ENCODE measurements at regions not wholly inside any gene's neighbourhood (a gene's known extent, or its start where the extent isn't known, plus 50 kb on each side); places are given as distances from the start of the nearest gene placed in this dataset.
"Not testable (repeated sequence)": the region's sequence is repeated elsewhere in the genome, so short reads cannot be mapped to it uniquely, and the experiment has no call there.

DNA sequence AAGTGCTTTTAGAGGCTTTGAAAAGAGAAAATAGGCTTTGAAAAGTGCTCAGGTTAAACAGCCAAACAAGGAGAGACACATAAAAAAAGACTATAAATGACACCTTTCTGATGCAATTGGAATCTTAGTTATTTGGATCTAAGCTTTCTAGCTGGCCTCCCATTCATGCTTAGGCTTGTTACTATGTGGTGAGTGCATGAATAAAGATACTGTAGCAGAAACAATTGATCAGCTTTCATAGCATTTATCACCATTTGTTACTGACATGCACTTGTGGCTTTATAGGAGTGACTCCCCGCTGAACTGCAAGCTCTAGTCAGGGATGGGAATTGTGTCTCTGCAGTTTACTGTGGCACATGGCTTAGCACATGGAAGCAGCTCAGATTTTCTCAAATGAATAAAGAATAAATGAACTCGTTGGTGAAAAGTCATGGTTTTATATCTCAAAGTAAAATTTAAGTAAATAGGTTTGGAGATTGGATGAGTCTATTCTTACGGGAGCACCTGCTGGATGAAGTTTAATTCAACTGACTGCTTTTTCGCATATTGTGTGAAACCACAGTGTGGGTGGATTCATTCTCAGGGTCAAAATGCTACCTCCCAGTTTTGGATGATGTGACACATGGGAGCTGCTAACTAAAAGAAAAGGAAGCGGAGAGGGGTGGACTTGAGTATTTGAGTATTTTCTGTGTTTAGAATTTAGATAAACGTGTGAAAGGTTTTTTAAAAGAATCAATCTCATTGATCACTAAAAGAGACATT lies 91.1 kb upstream of the NOL4 start:
- Histone ChIP-seq H3K36me3 (ENCODE audit: control insufficient read depth in 3 of 3, insufficient read depth in 3 of 3, low read length in 3 of 3) (no peaks in the 10 kb centered on the region), H3K27me3 (ENCODE audit: control insufficient read depth in 3 of 3, insufficient read depth in 3 of 3, low read length in 3 of 3) (no peaks in the 10 kb centered on the region), H3K4me1 (ENCODE audit: control insufficient read depth in 3 of 3, insufficient read depth in 3 of 3, low read length in 3 of 3) (no peaks in the 10 kb centered on the region), H3K9ac (ENCODE audit: low read depth in 1 of 3, low read length in 3 of 3) (no peak overlapping the region), H3K9me3 (ENCODE audit: control insufficient read depth in 3 of 3, low read length in 3 of 3) (no peaks in the 10 kb centered on the region), H3K27ac (ENCODE audit: low read depth, low read length) (no peak overlapping the region), H3K4me3 (ENCODE audit: low read length in 3 of 3) (no peak overlapping the region)

GRCh38 chr18:34320267-34320666 lies 95.6 kb upstream of the NOL4 start:
- no peaks in the 10 kb centered on the region for H3K27me3 ChIP-seq (ENCODE audit: control insufficient read depth in 3 of 3, insufficient read depth in 3 of 3, low read length in 3 of 3)
- H3K36me3 ChIP-seq (ENCODE audit: control insufficient read depth in 3 of 3, insufficient read depth in 3 of 3, low read length in 3 of 3): no peaks in the 10 kb centered on the region
- H3K4me1 ChIP-seq (ENCODE audit: control insufficient read depth in 3 of 3, insufficient read depth in 3 of 3, low read length in 3 of 3): no peaks in the 10 kb centered on the region
- no peak overlapping the region for H3K27ac ChIP-seq (ENCODE audit: low read depth, low read length)
- no peaks in the 10 kb centered on the region for H3K9me3 ChIP-seq (ENCODE audit: control insufficient read depth in 3 of 3, low read length in 3 of 3)
- no peak overlapping the region for H3K9ac ChIP-seq (ENCODE audit: low read depth in 1 of 3, low read length in 3 of 3)
- no peak overlapping the region for H3K4me3 ChIP-seq (ENCODE audit: low read length in 3 of 3)

- Histone ChIP-seq H3K4me3 (ENCODE audit: low read length in 3 of 3) (no peak overlapping the region), H3K4me1 (ENCODE audit: control insufficient read depth in 3 of 3, insufficient read depth in 3 of 3, low read length in 3 of 3) (no peaks in the 10 kb centered on the region), H3K27ac (ENCODE audit: low read depth, low read length) (no peak overlapping the region), H3K27me3 (ENCODE audit: control insufficient read depth in 3 of 3, insufficient read depth in 3 of 3, low read length in 3 of 3) (no peaks in the 10 kb centered on the region), H3K36me3 (ENCODE audit: control insufficient read depth in 3 of 3, insufficient read depth in 3 of 3, low read length in 3 of 3) (no peaks in the 10 kb centered on the region), H3K9ac (ENCODE audit: low read depth in 1 of 3, low read length in 3 of 3) (no peak overlapping the region), H3K9me3 (ENCODE audit: control insufficient read depth in 3 of 3, low read length in 3 of 3) (no peaks in the 10 kb centered on the region)
Measured at GRCh38 chr18:34321066-34321465, 96.4 kb upstream of the NOL4 start.

DNA sequence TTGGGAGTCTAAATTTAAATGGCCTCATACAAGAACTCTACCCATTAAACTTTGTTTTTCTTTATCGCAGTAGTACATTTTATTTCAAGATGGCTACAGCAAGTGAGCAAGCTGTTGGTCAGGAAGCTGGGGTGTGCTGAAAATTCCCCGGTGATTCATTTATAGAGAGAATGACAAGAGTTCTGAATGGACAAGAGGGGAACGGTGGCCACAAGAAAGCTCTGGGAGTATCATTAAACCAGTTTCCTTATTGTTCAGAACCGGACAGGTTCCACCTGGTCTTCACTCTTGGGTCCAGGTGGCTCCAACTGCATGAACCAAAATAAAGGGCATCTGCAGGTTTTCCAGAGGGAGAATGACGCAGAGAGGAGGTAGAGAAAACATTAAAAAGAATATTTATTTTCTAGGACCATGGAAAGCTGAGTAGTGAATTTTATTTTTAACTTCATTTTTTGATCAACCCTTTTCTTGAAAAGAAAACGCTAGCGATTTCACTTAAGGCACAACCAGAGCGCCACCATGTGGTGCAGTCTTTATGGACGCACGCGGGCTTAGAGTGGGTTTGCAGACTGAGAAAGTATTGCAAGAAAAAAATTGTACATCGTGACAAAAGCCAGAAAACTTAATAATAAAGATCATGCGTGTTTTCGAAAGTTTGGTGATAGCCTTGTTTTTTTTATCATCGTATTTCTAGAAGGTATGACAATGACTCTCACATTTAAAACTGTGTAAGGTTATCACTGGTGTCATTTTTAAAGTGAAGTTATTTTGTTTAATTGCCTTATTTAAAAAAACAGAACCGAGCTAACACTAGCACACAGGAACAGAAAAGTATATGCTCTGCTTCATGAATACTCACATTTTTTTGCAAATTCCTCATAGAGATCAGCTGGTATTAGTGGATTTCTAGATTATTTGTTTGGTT lies 97.9 kb upstream of the NOL4 start:
- Histone ChIP-seq H3K9me3 (ENCODE audit: control insufficient read depth in 3 of 3, low read length in 3 of 3) (no peaks in the 10 kb centered on the region), H3K27me3 (ENCODE audit: control insufficient read depth in 3 of 3, insufficient read depth in 3 of 3, low read length in 3 of 3) (no peaks in the 10 kb centered on the region), H3K36me3 (ENCODE audit: control insufficient read depth in 3 of 3, insufficient read depth in 3 of 3, low read length in 3 of 3) (no peaks in the 10 kb centered on the region), H3K9ac (ENCODE audit: low read depth in 1 of 3, low read length in 3 of 3) (no peak overlapping the region), H3K4me1 (ENCODE audit: control insufficient read depth in 3 of 3, insufficient read depth in 3 of 3, low read length in 3 of 3) (no peaks in the 10 kb centered on the region), H3K27ac (ENCODE audit: low read depth, low read length) (no peak overlapping the region), H3K4me3 (ENCODE audit: low read length in 3 of 3) (no peak overlapping the region)

GRCh38 chr18:34329840-34330239 lies 105.1 kb upstream of the NOL4 start:
- H3K27ac ChIP-seq (ENCODE audit: low read depth, low read length): no peak overlapping the region
- H3K4me1 ChIP-seq (ENCODE audit: control insufficient read depth in 3 of 3, insufficient read depth in 3 of 3, low read length in 3 of 3): no peaks in the 10 kb centered on the region
- no peaks in the 10 kb centered on the region for H3K36me3 ChIP-seq (ENCODE audit: control insufficient read depth in 3 of 3, insufficient read depth in 3 of 3, low read length in 3 of 3)
- H3K27me3 ChIP-seq (ENCODE audit: control insufficient read depth in 3 of 3, insufficient read depth in 3 of 3, low read length in 3 of 3): no peaks in the 10 kb centered on the region
- H3K9me3 ChIP-seq (ENCODE audit: control insufficient read depth in 3 of 3, low read length in 3 of 3): no peaks in the 10 kb centered on the region
- H3K4me3 ChIP-seq (ENCODE audit: low read length in 3 of 3): no peak overlapping the region
- H3K9ac ChIP-seq (ENCODE audit: low read depth in 1 of 3, low read length in 3 of 3): no peak overlapping the region

DNA sequence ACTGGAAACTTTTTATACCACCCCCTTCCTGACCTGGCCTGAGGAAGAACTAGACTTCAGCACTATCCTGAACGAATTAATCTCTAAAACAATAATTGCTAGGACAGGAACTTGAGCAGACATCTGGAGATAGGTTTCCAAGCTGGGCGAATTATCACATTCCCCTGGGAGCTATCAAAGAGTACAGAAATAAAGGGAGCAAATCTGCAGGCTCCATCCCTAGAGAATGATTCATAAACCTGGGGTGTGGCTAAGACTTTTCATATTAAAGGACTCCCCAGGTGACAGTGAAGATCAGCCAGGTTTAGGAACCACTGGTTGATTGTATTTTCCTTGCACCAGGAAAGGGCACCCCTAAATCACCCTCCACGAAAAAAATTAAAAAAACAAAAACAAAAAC lies 105.6 kb upstream of the NOL4 start:
- H3K4me3 ChIP-seq (ENCODE audit: low read length in 3 of 3): no peak overlapping the region
- H3K9me3 ChIP-seq (ENCODE audit: control insufficient read depth in 3 of 3, low read length in 3 of 3): no peaks in the 10 kb centered on the region
- H3K27me3 ChIP-seq (ENCODE audit: control insufficient read depth in 3 of 3, insufficient read depth in 3 of 3, low read length in 3 of 3): no peaks in the 10 kb centered on the region
- no peaks in the 10 kb centered on the region for H3K36me3 ChIP-seq (ENCODE audit: control insufficient read depth in 3 of 3, insufficient read depth in 3 of 3, low read length in 3 of 3)
- H3K27ac ChIP-seq (ENCODE audit: low read depth, low read length): no peak overlapping the region
- no peaks in the 10 kb centered on the region for H3K4me1 ChIP-seq (ENCODE audit: control insufficient read depth in 3 of 3, insufficient read depth in 3 of 3, low read length in 3 of 3)
- H3K9ac ChIP-seq (ENCODE audit: low read depth in 1 of 3, low read length in 3 of 3): no peak overlapping the region

DNA sequence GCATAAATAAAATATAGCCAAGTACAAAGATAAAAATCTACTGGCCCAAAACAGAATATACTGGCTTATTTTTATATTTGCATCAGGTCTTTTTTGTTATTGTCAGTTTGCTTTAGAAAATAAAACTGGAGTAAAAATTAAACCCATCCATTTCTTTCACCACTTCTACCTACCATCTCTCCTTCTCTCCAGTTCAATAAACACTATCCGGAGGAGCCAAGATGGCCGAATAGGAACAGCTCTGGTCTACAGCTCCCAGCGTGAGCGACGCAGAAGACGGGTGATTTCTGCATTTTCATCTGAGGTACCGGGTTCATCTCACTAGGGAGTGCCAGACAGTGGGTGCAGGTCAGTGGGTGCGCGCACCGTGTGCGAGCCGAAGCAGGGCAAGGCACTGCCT lies 106.2 kb upstream of the NOL4 start:
- not testable (repeated sequence) for H3K9ac ChIP-seq (ENCODE audit: low read depth in 1 of 3, low read length in 3 of 3); H3K4me1 ChIP-seq (ENCODE audit: control insufficient read depth in 3 of 3, insufficient read depth in 3 of 3, low read length in 3 of 3); H3K4me3 ChIP-seq (ENCODE audit: low read length in 3 of 3); H3K27ac ChIP-seq (ENCODE audit: low read depth, low read length); H3K27me3 ChIP-seq (ENCODE audit: control insufficient read depth in 3 of 3, insufficient read depth in 3 of 3, low read length in 3 of 3); H3K36me3 ChIP-seq (ENCODE audit: control insufficient read depth in 3 of 3, insufficient read depth in 3 of 3, low read length in 3 of 3); H3K9me3 ChIP-seq (ENCODE audit: control insufficient read depth in 3 of 3, low read length in 3 of 3)

GRCh38 chr18:34331343-34331742 lies 106.6 kb upstream of the NOL4 start:
- H3K9ac ChIP-seq (ENCODE audit: low read depth in 1 of 3, low read length in 3 of 3); H3K4me1 ChIP-seq (ENCODE audit: control insufficient read depth in 3 of 3, insufficient read depth in 3 of 3, low read length in 3 of 3); H3K36me3 ChIP-seq (ENCODE audit: control insufficient read depth in 3 of 3, insufficient read depth in 3 of 3, low read length in 3 of 3); H3K27me3 ChIP-seq (ENCODE audit: control insufficient read depth in 3 of 3, insufficient read depth in 3 of 3, low read length in 3 of 3); H3K9me3 ChIP-seq (ENCODE audit: control insufficient read depth in 3 of 3, low read length in 3 of 3); H3K27ac ChIP-seq (ENCODE audit: low read depth, low read length); H3K4me3 ChIP-seq (ENCODE audit: low read length in 3 of 3): not testable (repeated sequence)

- no peaks in the 10 kb centered on the region for H3K27me3 ChIP-seq (ENCODE audit: control insufficient read depth in 3 of 3, insufficient read depth in 3 of 3, low read length in 3 of 3)
- H3K9ac ChIP-seq (ENCODE audit: low read depth in 1 of 3, low read length in 3 of 3): no peak overlapping the region
- no peaks in the 10 kb centered on the region for H3K4me1 ChIP-seq (ENCODE audit: control insufficient read depth in 3 of 3, insufficient read depth in 3 of 3, low read length in 3 of 3)
- H3K9me3 ChIP-seq (ENCODE audit: control insufficient read depth in 3 of 3, low read length in 3 of 3): no peaks in the 10 kb centered on the region
- no peaks in the 10 kb centered on the region for H3K36me3 ChIP-seq (ENCODE audit: control insufficient read depth in 3 of 3, insufficient read depth in 3 of 3, low read length in 3 of 3)
- H3K27ac ChIP-seq (ENCODE audit: low read depth, low read length): no peak overlapping the region
- no peak overlapping the region for H3K4me3 ChIP-seq (ENCODE audit: low read length in 3 of 3)
Measured at GRCh38 chr18:34339155-34339554, 114.4 kb upstream of the NOL4 start.

DNA sequence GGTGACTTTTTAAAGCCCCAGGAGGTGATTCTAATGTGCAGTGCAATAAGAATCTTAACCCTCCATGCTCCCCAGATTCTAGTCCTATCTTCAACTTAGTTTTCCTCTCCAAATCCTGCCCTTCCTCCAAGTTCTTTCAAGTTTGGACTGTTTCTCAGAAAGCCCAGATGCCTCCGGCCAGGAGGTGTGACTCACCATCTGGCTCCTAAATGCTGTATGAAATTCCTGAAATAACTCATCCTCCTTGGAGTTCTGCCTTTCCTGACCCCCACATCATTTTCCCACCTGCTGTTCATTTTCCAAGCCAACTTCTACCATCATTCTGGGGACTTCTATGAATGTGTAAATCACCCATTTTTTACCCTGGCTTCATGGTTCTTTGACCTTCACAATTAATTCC lies 118.2 kb upstream of the NOL4 start:
- H3K27me3 ChIP-seq (ENCODE audit: control insufficient read depth in 3 of 3, insufficient read depth in 3 of 3, low read length in 3 of 3): no peaks in the 10 kb centered on the region
- H3K4me1 ChIP-seq (ENCODE audit: control insufficient read depth in 3 of 3, insufficient read depth in 3 of 3, low read length in 3 of 3): no peaks in the 10 kb centered on the region
- H3K36me3 ChIP-seq (ENCODE audit: control insufficient read depth in 3 of 3, insufficient read depth in 3 of 3, low read length in 3 of 3): no peaks in the 10 kb centered on the region
- no peak overlapping the region for H3K27ac ChIP-seq (ENCODE audit: low read depth, low read length)
- H3K9ac ChIP-seq (ENCODE audit: low read depth in 1 of 3, low read length in 3 of 3): no peak overlapping the region
- no peak overlapping the region for H3K4me3 ChIP-seq (ENCODE audit: low read length in 3 of 3)
- no peaks in the 10 kb centered on the region for H3K9me3 ChIP-seq (ENCODE audit: control insufficient read depth in 3 of 3, low read length in 3 of 3)

All from skeletal muscle tissue (tissue), 3 donors.